GM21390 (cell line): ENCODE measurements at regions not wholly inside any gene's neighbourhood (a gene's known extent, or its start where the extent isn't known, plus 50 kb on each side); places are given as distances from the start of the nearest gene placed in this dataset.
"Not testable (repeated sequence)": the region's sequence is repeated elsewhere in the genome, so short reads cannot be mapped to it uniquely, and the experiment has no call there.

Source experiments
- ATAC-seq: cut with Tn5 transposase; IDR thresholded peaks from one replicate; pipeline ENCODE4 v1.9.1; 2021; ENCODE audit not compliant: unreplicated experiment

GRCh38 chr10:63077800-63078199 lies 55.3 kb upstream of the NRBF2 start:
- no peak for ATAC-seq

GRCh38 chr10:63072951-63073350 lies 60.2 kb upstream of the NRBF2 start:
- ATAC-seq, result no peak

- no peak for ATAC-seq
These were observed 62.0 kb upstream of the NRBF2 start for GRCh38 chr10:63071145-63071544.

- ATAC-seq, result no peak
These were observed 63.8 kb upstream of the NRBF2 start for GRCh38 chr10:63069318-63069717.

- ATAC-seq, result peak; percentile 66
These were observed 64.9 kb upstream of the NRBF2 start for GRCh38 chr10:63068246-63068645.

GRCh38 chr10:63066606-63067005 lies 66.5 kb upstream of the NRBF2 start:
- ATAC-seq, result no peak

- no peak for ATAC-seq
These were observed 68.4 kb upstream of the NRBF2 start for GRCh38 chr10:63064706-63065105.

- ATAC-seq, result no peak
These were observed 74.9 kb upstream of the NRBF2 start for GRCh38 chr10:63058236-63058635.

GRCh38 chr10:63057509-63057908 lies 75.6 kb upstream of the NRBF2 start:
- ATAC-seq, result no peak

GRCh38 chr10:63055705-63056104 lies 77.4 kb upstream of the NRBF2 start:
- no peak for ATAC-seq

- no peak for ATAC-seq
These were observed 78.1 kb upstream of the NRBF2 start for GRCh38 chr10:63054889-63055611.

GRCh38 chr10:63052083-63052482 lies 81.0 kb upstream of the NRBF2 start:
- ATAC-seq, result no peak

GRCh38 chr10:63042256-63042655 lies 90.9 kb upstream of the NRBF2 start:
- no peak for ATAC-seq

- not testable (repeated sequence) for ATAC-seq
These were observed 99.4 kb upstream of the NRBF2 start for GRCh38 chr10:63033616-63034185.

GRCh38 chr10:63030536-63030935 lies 102.6 kb upstream of the NRBF2 start:
- no peak for ATAC-seq

- no peak for ATAC-seq
These were observed 105.6 kb upstream of the NRBF2 start for GRCh38 chr10:63027531-63027930.

GRCh38 chr10:63021225-63021624 lies 111.9 kb upstream of the NRBF2 start:
- no peak for ATAC-seq

GRCh38 chr10:63013755-63014154 lies 119.4 kb upstream of the NRBF2 start:
- ATAC-seq, result no peak

GRCh38 chr10:63012623-63013022 lies 120.5 kb upstream of the NRBF2 start:
- no peak for ATAC-seq

GRCh38 chr10:63010203-63010602 lies 122.9 kb upstream of the NRBF2 start:
- no peak for ATAC-seq

- ATAC-seq, result no peak
These were observed 124.6 kb upstream of the NRBF2 start for GRCh38 chr10:63008491-63008890.

- no peak for ATAC-seq
These were observed 126.0 kb upstream of the NRBF2 start for GRCh38 chr10:63007112-63007511.

- ATAC-seq, result no peak
These were observed 127.9 kb upstream of the NRBF2 start for GRCh38 chr10:63005246-63005645.
